Muscle of leg (tissue), 3 donors: ENCODE measurements at regions not wholly inside any gene's neighbourhood (a gene's known extent, or its start where the extent isn't known, plus 50 kb on each side); places are given as distances from the start of the nearest gene placed in this dataset.

Experiments
- DNase-seq: peaks from one replicate; pipeline ENCODE4 v3.0.0; 2013
- H3K27ac ChIP-seq: one replicate; pipeline ENCODE4 v1.5.1; 2013; ENCODE audit warnings: mild to moderate bottlenecking, low read length, control low read depth
- H3K27me3 ChIP-seq: one replicate; pipeline ENCODE4 v1.6.1; 2013; ENCODE audit warnings: low read length; ENCODE audit not compliant: control insufficient read depth, insufficient read depth
- H3K36me3 ChIP-seq: one replicate; pipeline ENCODE4 v1.6.1; 2013; ENCODE audit warnings: low read length; ENCODE audit not compliant: control insufficient read depth, insufficient read depth
- H3K4me1 ChIP-seq: one replicate; pipeline ENCODE4 v1.6.1; 2013; ENCODE audit warnings: low read length; ENCODE audit not compliant: control insufficient read depth, insufficient read depth
- H3K4me3 ChIP-seq: one replicate; pipeline ENCODE4 v1.5.1; 2013; ENCODE audit warnings: low read length, control low read depth
- H3K9me3 ChIP-seq: replicated peaks from 2 replicates; pipeline ENCODE4 v1.6.1; 2013; ENCODE audit warnings: low read depth, low read length; ENCODE audit not compliant: control insufficient read depth
- WGBS: methylation state at CpG from one replicate; pipeline ENCODE4 v1.1.5; 2013; ENCODE audit warnings: missing lambda C conversion rate; ENCODE audit not compliant: insufficient coverage; 5-methylcytosine and 5-hydroxymethylcytosine counted together

GRCh38 chr3:86228101-86228500 is 762.8 kb downstream of the VGLL3 start:
- Histone ChIP-seq H3K9me3 (no peaks in the 10 kb centered on the region), H3K27ac (no peak overlapping the region), H3K36me3 (no peaks in the 10 kb centered on the region), H3K4me3 (no peak overlapping the region), H3K27me3 (no peaks in the 10 kb centered on the region), H3K4me1 (no peaks in the 10 kb centered on the region)
- WGBS: 77% methylated on average over 2 of the region's 4 CpGs
- DNase-seq: no peak

- no peaks in the 10 kb centered on the region for H3K9me3 ChIP-seq
- H3K27me3 ChIP-seq: no peaks in the 10 kb centered on the region
- H3K27ac ChIP-seq: no peak overlapping the region
- no CpG with 5 or more reads among the region's 3 CpGs for WGBS
- no peaks in the 10 kb centered on the region for H3K4me1 ChIP-seq
- DNase-seq: no peak
- H3K36me3 ChIP-seq: no peaks in the 10 kb centered on the region
- H3K4me3 ChIP-seq: no peak overlapping the region
Observed at GRCh38 chr3:86225461-86225860, 765.5 kb downstream of the VGLL3 start.

GRCh38 chr3:86221601-86222000 is 769.3 kb downstream of the VGLL3 start:
- Histone ChIP-seq H3K4me1 (no peaks in the 10 kb centered on the region), H3K27me3 (no peaks in the 10 kb centered on the region), H3K4me3 (no peak overlapping the region), H3K36me3 (no peaks in the 10 kb centered on the region), H3K9me3 (no peaks in the 10 kb centered on the region), H3K27ac (no peak overlapping the region)
- WGBS: no CpG with 5 or more reads among the region's 3 CpGs
- no peak for DNase-seq

DNA sequence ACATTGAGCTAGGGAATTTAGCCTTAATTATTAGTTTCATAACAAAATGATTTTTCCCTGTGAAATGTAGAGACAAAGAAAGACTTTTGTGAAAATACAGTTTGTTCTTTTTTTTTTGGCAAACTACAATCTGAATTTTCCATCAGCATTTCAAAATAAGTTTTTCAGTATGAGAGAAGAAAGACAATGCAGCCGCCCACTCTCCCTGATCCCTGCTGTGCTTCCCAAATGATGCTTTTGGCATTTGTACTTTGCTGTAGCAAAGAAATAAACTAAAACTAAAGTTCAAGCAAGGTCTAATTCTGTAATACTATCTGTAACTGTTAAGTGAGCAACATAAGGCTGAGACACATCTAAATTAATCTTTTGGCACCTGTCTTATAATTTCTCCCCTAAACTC is 782.2 kb downstream of the VGLL3 start:
- Histone ChIP-seq H3K4me1 (no peaks in the 10 kb centered on the region), H3K36me3 (no peaks in the 10 kb centered on the region), H3K27me3 (no peaks in the 10 kb centered on the region), H3K4me3 (no peak overlapping the region), H3K27ac (no peak overlapping the region), H3K9me3 (no peaks in the 10 kb centered on the region)
- DNase-seq: peak; percentile 51
- WGBS: no CpG with 5 or more reads among the region's 1 CpG

- H3K27ac ChIP-seq: no peak overlapping the region
- H3K4me1 ChIP-seq: no peaks in the 10 kb centered on the region
- H3K36me3 ChIP-seq: no peaks in the 10 kb centered on the region
- no peaks in the 10 kb centered on the region for H3K27me3 ChIP-seq
- H3K4me3 ChIP-seq: no peak overlapping the region
- DNase-seq: no peak
- no peaks in the 10 kb centered on the region for H3K9me3 ChIP-seq
- 75% methylated on average over 1 of the region's 2 CpGs for WGBS
Observed at GRCh38 chr3:86182606-86183005, 808.3 kb downstream of the VGLL3 start.

DNA sequence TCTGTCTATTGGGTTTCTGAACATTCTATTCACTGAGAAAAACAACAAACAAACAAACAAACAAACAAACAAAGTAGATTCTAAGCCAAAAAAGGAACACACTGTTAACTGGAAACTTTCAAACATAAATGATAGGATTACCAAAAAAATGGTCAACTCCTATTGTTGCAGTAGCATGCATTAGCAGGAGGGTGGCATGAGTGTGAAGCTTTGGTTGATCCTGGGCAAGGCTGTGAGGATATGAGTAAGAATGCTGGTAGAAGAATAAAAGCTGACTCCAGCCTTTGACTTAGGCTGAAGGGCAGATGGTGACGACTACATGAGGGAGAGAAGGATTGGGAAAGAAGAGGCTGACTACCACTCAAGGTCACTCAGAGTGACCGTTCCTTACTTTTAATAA is 810.3 kb downstream of the VGLL3 start:
- WGBS: no CpG with 5 or more reads among the region's 2 CpGs

GRCh38 chr3:86178095-86178494 is 812.9 kb downstream of the VGLL3 start:
- Histone ChIP-seq H3K4me1 (no peaks in the 10 kb centered on the region), H3K27ac (no peak overlapping the region), H3K27me3 (no peaks in the 10 kb centered on the region), H3K9me3 (no peaks in the 10 kb centered on the region), H3K36me3 (no peaks in the 10 kb centered on the region), H3K4me3 (no peak overlapping the region)
- no peak for DNase-seq
- no CpG with 5 or more reads among the region's 6 CpGs for WGBS

More for the DNA sequence above, 810.3 kb downstream of the VGLL3 start:
- H3K4me1 ChIP-seq: no peaks in the 10 kb centered on the region
- no peak for DNase-seq
- no peaks in the 10 kb centered on the region for H3K27me3 ChIP-seq
- H3K36me3 ChIP-seq: no peaks in the 10 kb centered on the region
- H3K9me3 ChIP-seq: no peaks in the 10 kb centered on the region
- H3K27ac ChIP-seq: no peak overlapping the region
- no peak overlapping the region for H3K4me3 ChIP-seq

- 92% methylated on average over 2 of the region's 3 CpGs for WGBS
- no peaks in the 10 kb centered on the region for H3K9me3 ChIP-seq
- no peaks in the 10 kb centered on the region for H3K4me1 ChIP-seq
- H3K27me3 ChIP-seq: no peaks in the 10 kb centered on the region
- DNase-seq: no peak
- no peak overlapping the region for H3K27ac ChIP-seq
- H3K4me3 ChIP-seq: no peak overlapping the region
- no peaks in the 10 kb centered on the region for H3K36me3 ChIP-seq
Observed at GRCh38 chr3:86176445-86176784, 814.5 kb downstream of the VGLL3 start.

GRCh38 chr3:86175593-86176444 is 815.1 kb downstream of the VGLL3 start:
- DNase-seq: no peak
- no peak overlapping the region for H3K27ac ChIP-seq
- no peaks in the 10 kb centered on the region for H3K9me3 ChIP-seq
- no peaks in the 10 kb centered on the region for H3K4me1 ChIP-seq
- H3K4me3 ChIP-seq: no peak overlapping the region
- WGBS: 49% methylated on average over 2 of the region's 7 CpGs
- no peaks in the 10 kb centered on the region for H3K36me3 ChIP-seq
- no peaks in the 10 kb centered on the region for H3K27me3 ChIP-seq

- Histone ChIP-seq H3K4me1 (no peaks in the 10 kb centered on the region), H3K36me3 (no peaks in the 10 kb centered on the region), H3K27me3 (no peaks in the 10 kb centered on the region), H3K4me3 (no peak overlapping the region), H3K27ac (no peak overlapping the region), H3K9me3 (no peaks in the 10 kb centered on the region)
- DNase-seq: no peak
- no CpG with 5 or more reads among the region's 3 CpGs for WGBS
Observed at GRCh38 chr3:86175051-86175536, 815.9 kb downstream of the VGLL3 start.
